B cell (primary cell): ENCODE measurements at regions not wholly inside any gene's neighbourhood (a gene's known extent, or its start where the extent isn't known, plus 50 kb on each side); places are given as distances from the start of the nearest gene placed in this dataset.

Source experiments
- CTCF ChIP-seq: fragments of 200-600 bp; IDR thresholded peaks from one replicate; pipeline ENCODE4 v1.8.0; 2022; ENCODE audit warnings: antibody characterized with exemption, mild to moderate bottlenecking
- EZH2 ChIP-seq: IDR thresholded peaks from 2 replicates; pipeline ENCODE4 v1.6.1; 2012; ENCODE audit warnings: borderline replicate concordance, low read depth, mild to moderate bottlenecking, moderate library complexity, low read length; ENCODE audit not compliant: insufficient read depth, poor library complexity, severe bottlenecking

- TF ChIP-seq CTCF (no peak), EZH2 (no peak)
Observed at GRCh38 chr12:107144441-107144840, 51.1 kb upstream of the CRY1 start.
